Transverse colon (tissue), 4 donors: ENCODE measurements at regions not wholly inside any gene's neighbourhood (a gene's known extent, or its start where the extent isn't known, plus 50 kb on each side); places are given as distances from the start of the nearest gene placed in this dataset.

Experiments
- DNase-seq: peaks from one replicate; pipeline ENCODE4 v3.0.0-alpha.2; 2019
- H3K27ac ChIP-seq, 4 donors: fragments of 200-600 bp; sonication (generic); 2 replicates each; pipeline ENCODE4 v1.5.1; 2016 to 2018; ENCODE audit warnings: inconsistent platforms in 4 of 4
- H3K27me3 ChIP-seq: fragments of 200-600 bp; sonication (generic); 2 replicates; pipeline ENCODE4 v1.5.1; 2017; ENCODE audit warnings: inconsistent platforms
- H3K36me3 ChIP-seq, 4 donors: fragments of 200-600 bp; sonication (generic); 2 replicates each; pipeline ENCODE4 v1.5.1; 2017 to 2019; ENCODE audit warnings: inconsistent platforms in 4 of 4
- H3K4me1 ChIP-seq, 4 donors: fragments of 200-600 bp; sonication (generic); 2 replicates each; pipeline ENCODE4 v1.5.1; 2017 to 2020; ENCODE audit warnings: inconsistent platforms in 4 of 4
- H3K4me3 ChIP-seq, 4 donors: fragments of 200-600 bp; sonication (generic); 1 replicate in 1 of 4; 2 replicates in 3 of 4; pipeline versions ENCODE4 v1.5.1 to v1.6.1; 2017 to 2019; ENCODE audit warnings: inconsistent platforms in 4 of 4
- H3K9me3 ChIP-seq, 2 donors: fragments of 200-600 bp; sonication (generic); 2 replicates each; pipeline ENCODE4 v1.5.1; 2017 to 2019; ENCODE audit warnings: inconsistent platforms in 2 of 2
- CTCF ChIP-seq, 5 experiments: fragments of 200-600 bp in 3 of 5; fragments of 450-650 bp in 2 of 5; sonication (generic) in 3 of 5; IDR thresholded peaks; 1 replicate in 2 of 5; 2 replicates in 3 of 5; pipeline ENCODE4 v1.5.1; 2016 to 2017; ENCODE audit warnings: antibody characterized with exemption in 5 of 5, inconsistent platforms in 3 of 5, mild to moderate bottlenecking in 2 of 5, moderate library complexity in 1 of 5
- EP300 ChIP-seq: sonication (generic); formaldehyde crosslinking; IDR thresholded peaks from one replicate; pipeline ENCODE4 v1.6.1; 2017; ENCODE audit warnings: antibody characterized with exemption, low read depth
- POLR2A ChIP-seq: fragments of 450-650 bp; IDR thresholded peaks from one replicate; pipeline ENCODE4 v1.6.1; 2016; ENCODE audit warnings: antibody characterized with exemption, mild to moderate bottlenecking, moderate library complexity
- POLR2AphosphoS5 ChIP-seq, 3 donors: sonication (generic); formaldehyde crosslinking; IDR thresholded peaks; one replicate each; pipeline ENCODE4 v1.6.1; 2016; ENCODE audit warnings: antibody characterized with exemption in 3 of 3
- WGBS, 2 donors: methylation state at CpG; one replicate each; pipeline ENCODE4 v1.1.5; 2018; ENCODE audit warnings: low coverage in 1 of 2; 5-methylcytosine and 5-hydroxymethylcytosine counted together
- in situ Hi-C, 4 donors: fragments of 200-750 bp; cut with MboI; loops; one replicate each; pipeline versions ENCODE4 v1.15.0 to v1.15.1; 2017; ENCODE audit warnings: low sequenced_read_pairs in 3 of 4, low pct_ligation_motif_present in 1 of 4, low pct_unique_long_range_greater_than_20kb in 1 of 4
- intact Hi-C: fragments of 100-400 bp; cut with DNase I; formaldehyde crosslinking; loops from one replicate; pipeline ENCODE4 v1.15.1; 2023; ENCODE audit warnings: low total_unique reads

- in situ Hi-C loops: no loop called here
- TF ChIP-seq POLR2A (no peak), EP300 (no peak), POLR2AphosphoS5 (IDR thresholded peaks at IDR 0.05) (peak; percentile 63 to 78 (median 78))
- DNase-seq: peak; percentile 69
- Histone ChIP-seq H3K27ac (peak overlapping the region; percentile 49 to 70 (median 60)), H3K27me3 (no peaks in the 10 kb centered on the region), H3K36me3 (no peaks in the 10 kb centered on the region), H3K4me3 (no peak overlapping the region), H3K9me3 (no peaks in the 10 kb centered on the region), H3K4me1 (peaks cover 0 to 35% (median 27%) of the 10 kb centered on the region in 4 donors)
- 27 to 38% methylated on average over 3 to 4 of the region's 4 CpGs for WGBS, 2 donors
- intact Hi-C loops: no loop called here
Observed at GRCh38 chr1:59043796-59044195, 253.1 kb upstream of the FGGY start.

- 69 to 83% methylated on average over 2 of the region's 2 CpGs for WGBS, 2 donors
- intact Hi-C loops (no loop called here), in situ Hi-C loops (no loop called here)
- Histone ChIP-seq H3K4me1 (peaks cover 0 to 35% (median 27%) of the 10 kb centered on the region in 4 donors), H3K36me3 (no peaks in the 10 kb centered on the region), H3K4me3 (no peak overlapping the region), H3K27ac (peak overlapping the region; percentile 49 to 70 (median 60)), H3K9me3 (no peaks in the 10 kb centered on the region), H3K27me3 (no peaks in the 10 kb centered on the region)
- DNase-seq: no peak
- TF ChIP-seq POLR2AphosphoS5 (IDR thresholded peaks at IDR 0.05): no peak
Observed at GRCh38 chr1:59044535-59045121, 252.3 kb upstream of the FGGY start.

GRCh38 chr1:59045137-59045536, 251.8 kb upstream of the FGGY start:
- Histone ChIP-seq H3K27ac (peak overlapping the region; percentile 49 to 70 (median 60)), H3K36me3 (no peaks in the 10 kb centered on the region), H3K4me3 (no peak overlapping the region), H3K9me3 (no peaks in the 10 kb centered on the region), H3K27me3 (no peaks in the 10 kb centered on the region), H3K4me1 (peaks cover 0 to 35% (median 27%) of the 10 kb centered on the region in 4 donors)
- TF ChIP-seq EP300: no peak
- no peak for TF ChIP-seq POLR2A
- no peak for TF ChIP-seq CTCF (IDR thresholded peaks at IDR 0.05)
- TF ChIP-seq POLR2AphosphoS5 (IDR thresholded peaks at IDR 0.05): no peak
- DNase-seq: no peak
- intact Hi-C loops: no loop called here
- 64 to 70% methylated on average over 1 to 3 of the region's 3 CpGs for WGBS, 2 donors
- in situ Hi-C loops: no loop called here

- WGBS, 2 donors: 70 to 80% methylated on average over 5 of the region's 5 CpGs
- Histone ChIP-seq H3K9me3 (no peaks in the 10 kb centered on the region), H3K4me1 (peaks cover 0 to 35% (median 27%) of the 10 kb centered on the region in 4 donors), H3K4me3 (no peak overlapping the region), H3K27me3 (no peaks in the 10 kb centered on the region), H3K36me3 (no peaks in the 10 kb centered on the region), H3K27ac (peak overlapping the region in 1 of 4 donors; percentile 49)
- intact Hi-C loops (no loop called here), in situ Hi-C loops (no loop called here)
- TF ChIP-seq POLR2AphosphoS5 (IDR thresholded peaks at IDR 0.05) (no peak), EP300 (no peak), POLR2A (no peak), CTCF (IDR thresholded peaks at IDR 0.05) (no peak)
- DNase-seq: no peak
Observed at GRCh38 chr1:59045636-59046035, 251.3 kb upstream of the FGGY start.

- H3K27ac ChIP-seq: no peak overlapping the region
- H3K4me3 ChIP-seq: no peak overlapping the region
- intact Hi-C loops: no loop called here
- in situ Hi-C loops: no loop called here
- TF ChIP-seq POLR2AphosphoS5 (IDR thresholded peaks at IDR 0.05) (no peak), EP300 (no peak), POLR2A (no peak), CTCF (IDR thresholded peaks at IDR 0.05) (no peak)
- H3K4me1 ChIP-seq: peaks cover 0 to 35% (median 27%) of the 10 kb centered on the region in 4 donors
- 69% methylated on average over 2 of the region's 2 CpGs; no CpG with 5 or more reads in 1 of the 2 donors for WGBS, 2 donors
- no peaks in the 10 kb centered on the region for H3K27me3 ChIP-seq
- H3K36me3 ChIP-seq: no peaks in the 10 kb centered on the region
- DNase-seq: no peak
- H3K9me3 ChIP-seq: no peaks in the 10 kb centered on the region
Observed at GRCh38 chr1:59046134-59046533, 250.8 kb upstream of the FGGY start.
